Small intestine (tissue), 7 donors: ENCODE measurements at regions not wholly inside any gene's neighbourhood (a gene's known extent, or its start where the extent isn't known, plus 50 kb on each side); places are given as distances from the start of the nearest gene placed in this dataset.

Experiments used
- DNase-seq, 2 donors: peaks; one replicate each; pipeline versions ENCODE4 v3.0.0 to v3.0.0-alpha.2; 2013
- FAIRE-seq: peaks from 2 replicates; lab custom pipeline; 2012; peaks lifted over from hg19 to GRCh38; lab: Jason Lieb, UNC
- H3K27ac ChIP-seq, 3 donors: one replicate each; pipeline ENCODE4 v1.5.1; 2013; ENCODE audit warnings: low read length in 2 of 3, mild to moderate bottlenecking in 2 of 3, control low read depth in 1 of 3, inconsistent platforms in 1 of 3, low read depth in 1 of 3, moderate library complexity in 1 of 3
- H3K27me3 ChIP-seq, 3 donors: one replicate each; pipeline ENCODE4 v1.6.1; 2013; ENCODE audit warnings: low read length in 3 of 3, inconsistent platforms in 1 of 3; ENCODE audit not compliant: control insufficient read depth in 3 of 3, insufficient read depth in 3 of 3
- H3K36me3 ChIP-seq, 3 donors: one replicate each; pipeline ENCODE4 v1.6.1; 2013; ENCODE audit warnings: low read length in 3 of 3, inconsistent platforms in 1 of 3, low read depth in 1 of 3, mild to moderate bottlenecking in 1 of 3, moderate library complexity in 1 of 3; ENCODE audit not compliant: control insufficient read depth in 3 of 3, insufficient read depth in 2 of 3
- H3K4me1 ChIP-seq, 3 donors: one replicate each; pipeline ENCODE4 v1.6.1; 2013; ENCODE audit warnings: low read length in 2 of 3, inconsistent platforms in 1 of 3, low read depth in 1 of 3, mild to moderate bottlenecking in 1 of 3, moderate library complexity in 1 of 3; ENCODE audit not compliant: control insufficient read depth in 3 of 3, insufficient read depth in 2 of 3
- H3K4me3 ChIP-seq, 3 donors: one replicate each; pipeline ENCODE4 v1.5.1; 2013; ENCODE audit warnings: low read length in 3 of 3, control low read depth in 1 of 3, inconsistent platforms in 1 of 3, low read depth in 1 of 3, mild to moderate bottlenecking in 1 of 3, moderate library complexity in 1 of 3
- H3K9me3 ChIP-seq, 2 donors: one replicate each; pipeline ENCODE4 v1.6.1; 2013; ENCODE audit warnings: low read depth in 1 of 2, low read length in 1 of 2; ENCODE audit not compliant: control insufficient read depth in 2 of 2, insufficient read depth in 1 of 2
- WGBS, 3 donors: extraction: QIAGEN DNeasy Blood & Tissue Kit; methylation state at CpG; one replicate each; pipeline ENCODE4 v1.1.7; 2013; 5-methylcytosine and 5-hydroxymethylcytosine counted together
- donor health status: healthy with polysubstance abuse.
- donor health status: control.
- donor health status: control.
- donor health status: Bipolar disorder and iron deficiency.
- donor health status: healthy.

DNA sequence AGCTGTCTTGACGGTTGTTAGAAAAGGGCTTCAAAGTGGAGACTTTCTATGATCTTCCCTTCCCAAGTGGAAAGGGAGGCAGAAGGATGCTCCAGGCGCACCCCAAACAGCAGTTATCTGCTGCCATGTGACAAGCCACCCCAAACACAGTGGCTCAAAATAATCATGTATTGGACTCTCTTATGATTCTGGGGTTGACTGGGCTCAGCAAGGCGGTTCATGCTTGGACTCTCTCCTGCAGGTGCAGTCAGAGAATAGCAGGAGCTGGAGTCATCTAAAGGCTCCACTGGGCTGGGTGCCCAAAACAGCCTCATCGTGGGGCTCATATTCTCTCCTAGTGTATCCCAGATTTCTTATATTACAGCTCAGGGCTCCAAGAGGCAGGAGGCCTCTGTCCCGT is 177.6 kb upstream of the IER5L start:
- FAIRE-seq, result no peak
- 90 to 96% (median 95%) methylated on average over 5 of the region's 5 CpGs for WGBS, 3 donors
- no peak for DNase-seq
- Histone ChIP-seq H3K27ac (no peak overlapping the region), H3K9me3 (peaks cover 0 to 17% of the 10 kb centered on the region in 2 donors), H3K36me3 (no peaks in the 10 kb centered on the region), H3K27me3 (peaks cover 0 to 14% (median 2%) of the 10 kb centered on the region in 3 donors), H3K4me1 (peaks cover 0 to 17% (median 0%) of the 10 kb centered on the region in 3 donors), H3K4me3 (no peak overlapping the region)

GRCh38 chr9:129354498-129354897 is 176.4 kb upstream of the IER5L start:
- H3K9me3 ChIP-seq, result peaks cover 0 to 17% of the 10 kb centered on the region in 2 donors
- 92 to 95% (median 94%) methylated on average over 7 of the region's 7 CpGs for WGBS, 3 donors
- DNase-seq (no peak), FAIRE-seq (no peak)
- peaks cover 0 to 14% (median 2%) of the 10 kb centered on the region in 3 donors for H3K27me3 ChIP-seq
- peaks cover 0 to 17% (median 0%) of the 10 kb centered on the region in 3 donors for H3K4me1 ChIP-seq
- H3K4me3 ChIP-seq, result no peak overlapping the region
- H3K27ac ChIP-seq, result no peak overlapping the region
- H3K36me3 ChIP-seq, result no peaks in the 10 kb centered on the region

- peaks cover 0 to 14% (median 2%) of the 10 kb centered on the region in 3 donors for H3K27me3 ChIP-seq
- DNase-seq, result no peak
- no peak overlapping the region for H3K4me3 ChIP-seq
- peaks cover 0 to 17% (median 0%) of the 10 kb centered on the region in 3 donors for H3K4me1 ChIP-seq
- peak overlapping the region in 2 of 3 donors; percentile 61 to 81 for H3K27ac ChIP-seq
- 76 to 79% (median 76%) methylated on average over 12 of the region's 12 CpGs for WGBS, 3 donors
- no peak for FAIRE-seq
- H3K9me3 ChIP-seq, result peaks cover 0 to 17% of the 10 kb centered on the region in 2 donors
- H3K36me3 ChIP-seq, result no peaks in the 10 kb centered on the region
Measured at GRCh38 chr9:129353697-129354336, 175.8 kb upstream of the IER5L start.

GRCh38 chr9:129352146-129352865 is 174.2 kb upstream of the IER5L start:
- peak overlapping the region in 1 of 3 donors; percentile 35 for H3K4me3 ChIP-seq
- H3K27ac ChIP-seq, result peak overlapping the region in 2 of 3 donors; percentile 75 to 81
- WGBS, 3 donors, result 14 to 25% (median 22%) methylated on average over 35 to 49 of the region's 49 CpGs
- peaks cover 0 to 17% of the 10 kb centered on the region in 2 donors for H3K9me3 ChIP-seq
- no peak for FAIRE-seq
- no peaks in the 10 kb centered on the region for H3K36me3 ChIP-seq
- H3K27me3 ChIP-seq, result peaks cover 0 to 14% (median 2%) of the 10 kb centered on the region in 3 donors
- DNase-seq, result no peak
- H3K4me1 ChIP-seq, result peaks cover 0 to 17% (median 0%) of the 10 kb centered on the region in 3 donors

DNA sequence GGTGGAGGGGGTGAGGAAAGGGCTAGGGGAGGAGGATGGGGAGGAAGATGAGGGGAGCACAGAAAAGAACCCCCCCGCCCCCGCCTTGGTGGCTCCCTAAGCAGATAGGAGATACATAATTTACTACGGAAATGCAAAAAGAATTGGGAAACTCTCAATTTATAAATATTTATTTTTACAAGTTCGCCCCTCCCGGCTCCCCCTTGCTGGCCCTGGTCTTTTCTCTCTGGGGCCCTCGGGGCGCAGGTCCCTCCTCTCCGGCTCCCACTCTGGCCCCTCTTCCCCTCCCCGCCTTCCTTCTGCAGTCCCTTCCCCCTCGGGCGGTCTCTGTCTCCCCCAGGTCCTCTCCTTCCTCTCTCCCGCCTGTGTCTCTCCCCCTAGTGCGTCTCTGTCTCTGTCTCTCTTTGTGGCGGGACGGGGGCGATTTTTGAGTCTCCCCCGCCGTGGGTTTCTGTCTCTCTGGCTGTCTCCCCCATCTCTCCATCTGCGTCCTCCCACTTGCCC is 173.6 kb upstream of the IER5L start:
- Histone ChIP-seq H3K9me3 (peaks cover 0 to 17% of the 10 kb centered on the region in 2 donors), H3K36me3 (no peaks in the 10 kb centered on the region), H3K4me1 (peaks cover 0 to 17% (median 0%) of the 10 kb centered on the region in 3 donors), H3K27me3 (peaks cover 0 to 14% (median 2%) of the 10 kb centered on the region in 3 donors), H3K4me3 (peak overlapping the region in 1 of 3 donors; percentile 35), H3K27ac (peak overlapping the region in 2 of 3 donors; percentile 69 to 75)
- WGBS, 3 donors, result 4 to 12% (median 5%) methylated on average over 16 to 19 of the region's 19 CpGs
- DNase-seq, result no peak
- FAIRE-seq, result no peak

- 29 to 38% (median 38%) methylated on average over 14 of the region's 14 CpGs for WGBS, 3 donors
- DNase-seq (peak in 1 of 2 donors; percentile 39), FAIRE-seq (no peak)
- peak overlapping the region in 2 of 3 donors; percentile 19 to 75 for H3K27ac ChIP-seq
- H3K4me1 ChIP-seq, result peaks cover 0 to 17% (median 0%) of the 10 kb centered on the region in 3 donors
- H3K9me3 ChIP-seq, result peaks cover 0 to 12% of the 10 kb centered on the region in 2 donors
- H3K27me3 ChIP-seq, result peaks cover 0 to 14% (median 2%) of the 10 kb centered on the region in 3 donors
- no peak overlapping the region for H3K4me3 ChIP-seq
- no peaks in the 10 kb centered on the region for H3K36me3 ChIP-seq
Measured at GRCh38 chr9:129351058-129351641, 173.1 kb upstream of the IER5L start.

- DNase-seq, result no peak
- H3K4me3 ChIP-seq, result no peak overlapping the region
- peaks cover 0 to 19% (median 0%) of the 10 kb centered on the region in 3 donors for H3K4me1 ChIP-seq
- peaks cover 0 to 4% of the 10 kb centered on the region in 2 donors for H3K9me3 ChIP-seq
- WGBS, 3 donors, result 70 to 79% (median 75%) methylated on average over 25 of the region's 25 CpGs
- no peak for FAIRE-seq
- peak overlapping the region in 1 of 3 donors; percentile 19 for H3K27ac ChIP-seq
- H3K27me3 ChIP-seq, result peaks cover 0 to 14% (median 2%) of the 10 kb centered on the region in 3 donors
- H3K36me3 ChIP-seq, result peaks cover 0 to 4% (median 0%) of the 10 kb centered on the region in 3 donors
Measured at GRCh38 chr9:129350143-129350935, 172.3 kb upstream of the IER5L start.
